H9 (cell line): ENCODE measurements at regions not wholly inside any gene's neighbourhood (a gene's known extent, or its start where the extent isn't known, plus 50 kb on each side); places are given as distances from the start of the nearest gene placed in this dataset.

Source experiments
- DNase-seq: peaks from one replicate; pipeline ENCODE4 v3.0.0-alpha.2; 2017
- H2AFZ ChIP-seq: one replicate; pipeline ENCODE4 v1.6.1; 2013; ENCODE audit warnings: mild to moderate bottlenecking, low read length, control low read depth, moderate library complexity
- H2AK5ac ChIP-seq: 2 replicates; pipeline ENCODE4 v1.6.1; 2013; ENCODE audit warnings: low read length, control low read depth, mixed read lengths; ENCODE audit not compliant: insufficient read length
- H2BK120ac ChIP-seq: one replicate; pipeline ENCODE4 v1.6.1; 2013; ENCODE audit warnings: low read depth, mild to moderate bottlenecking, low read length, control low read depth, inconsistent platforms; ENCODE audit not compliant: poor library complexity, severe bottlenecking
- H2BK12ac ChIP-seq: 2 replicates; pipeline ENCODE4 v1.6.1; 2013; ENCODE audit warnings: low read length, control low read depth, mixed read lengths, low read depth; ENCODE audit not compliant: insufficient read length
- H2BK15ac ChIP-seq: 2 replicates; pipeline ENCODE4 v1.6.1; 2013; ENCODE audit warnings: low read depth, low read length, control low read depth
- H2BK20ac ChIP-seq: one replicate; pipeline ENCODE4 v1.6.1; 2013; ENCODE audit warnings: low read depth, mild to moderate bottlenecking, low read length, control low read depth, inconsistent platforms; ENCODE audit not compliant: poor library complexity, severe bottlenecking
- H2BK5ac ChIP-seq: 2 replicates; pipeline ENCODE4 v1.6.1; 2013; ENCODE audit warnings: low read length, control low read depth, mixed read lengths; ENCODE audit not compliant: insufficient read length
- H3K14ac ChIP-seq: 2 replicates; pipeline ENCODE4 v1.6.1; 2013; ENCODE audit warnings: low read length, control low read depth; ENCODE audit not compliant: insufficient read depth
- H3K18ac ChIP-seq: 2 replicates; pipeline ENCODE4 v1.6.1; 2013; ENCODE audit warnings: low read depth, mild to moderate bottlenecking, mixed read lengths, low read length, control low read depth; ENCODE audit not compliant: insufficient read length
- H3K23ac ChIP-seq: 2 replicates; pipeline ENCODE4 v1.6.1; 2013; ENCODE audit warnings: low read length, control low read depth, mixed read lengths, low read depth; ENCODE audit not compliant: insufficient read length
- H3K23me2 ChIP-seq: 2 replicates; pipeline ENCODE4 v1.6.1; 2013; ENCODE audit warnings: low read depth, mild to moderate bottlenecking, mixed read lengths, low read length, control low read depth; ENCODE audit not compliant: insufficient read length, poor library complexity, severe bottlenecking
- H3K27ac ChIP-seq: 2 replicates; pipeline ENCODE4 v1.5.1; 2013; ENCODE audit warnings: low read length, control low read depth, mixed read lengths, low read depth; ENCODE audit not compliant: insufficient read length
- H3K27me3 ChIP-seq: 2 replicates; pipeline ENCODE4 v1.6.1; 2013; ENCODE audit warnings: low read length, control low read depth, inconsistent platforms; ENCODE audit not compliant: insufficient read depth
- H3K4ac ChIP-seq: 2 replicates; pipeline ENCODE4 v1.6.1; 2013; ENCODE audit warnings: low read depth, mild to moderate bottlenecking, control low read depth, inconsistent platforms, low read length, moderate library complexity
- H3K4me1 ChIP-seq: 2 replicates; pipeline ENCODE4 v1.6.1; 2013; ENCODE audit warnings: low read length, control low read depth, inconsistent platforms; ENCODE audit not compliant: insufficient read depth
- H3K4me2 ChIP-seq: 2 replicates; pipeline ENCODE4 v1.6.1; 2013; ENCODE audit warnings: low read length, control low read depth, mixed read lengths; ENCODE audit not compliant: insufficient read length, insufficient read depth
- H3K56ac ChIP-seq: 2 replicates; pipeline ENCODE4 v1.6.1; 2013; ENCODE audit warnings: low read depth, mild to moderate bottlenecking, mixed read lengths, low read length, control low read depth; ENCODE audit not compliant: insufficient read length
- H3K79me1 ChIP-seq: 2 replicates; pipeline ENCODE4 v1.6.1; 2013; ENCODE audit warnings: low read depth, mild to moderate bottlenecking, moderate library complexity, low read length, control low read depth, inconsistent platforms; ENCODE audit not compliant: insufficient read depth, poor library complexity, severe bottlenecking
- H3K79me2 ChIP-seq: 2 replicates; pipeline ENCODE4 v1.6.1; 2013; ENCODE audit warnings: low read length, control low read depth, inconsistent platforms; ENCODE audit not compliant: insufficient read depth
- H3K9ac ChIP-seq: 2 replicates; pipeline ENCODE4 v1.6.1; 2013; ENCODE audit warnings: low read length, control low read depth, mixed read lengths; ENCODE audit not compliant: insufficient read length; ENCODE audit errors: extremely low read depth
- H3K9me3 ChIP-seq: one replicate; pipeline ENCODE4 v1.6.1; 2013; ENCODE audit warnings: low read depth, low read length, inconsistent platforms; ENCODE audit not compliant: control insufficient read depth
- H3T11ph ChIP-seq: one replicate; pipeline ENCODE4 v1.6.1; 2013; ENCODE audit warnings: mild to moderate bottlenecking, low read length, control low read depth, inconsistent platforms
- H4K20me1 ChIP-seq: one replicate; pipeline ENCODE4 v1.6.1; 2013; ENCODE audit not compliant: control insufficient read depth, insufficient read length, insufficient read depth
- H4K5ac ChIP-seq: 2 replicates; pipeline ENCODE4 v1.6.1; 2013; ENCODE audit warnings: low read depth, mild to moderate bottlenecking, mixed read lengths, low read length, control low read depth; ENCODE audit not compliant: insufficient read length
- H4K8ac ChIP-seq: replicated peaks from 2 replicates; pipeline ENCODE4 v1.6.1; 2013; ENCODE audit warnings: low read length, control low read depth, mixed read lengths, low read depth; ENCODE audit not compliant: insufficient read length
- H4K91ac ChIP-seq: 2 replicates; pipeline ENCODE4 v1.6.1; 2013; ENCODE audit warnings: low read depth, mild to moderate bottlenecking, moderate library complexity, mixed read lengths, low read length, control low read depth; ENCODE audit not compliant: insufficient read length
- H3K27ac Mint-ChIP-seq, 3 experiments: 2 replicates in 2 of 3; 3 replicates in 1 of 3; pipeline ENCODE4 v1.8.0; 2020 to 2021; ENCODE audit warnings: mixed read lengths in 3 of 3, mild to moderate bottlenecking in 1 of 3, moderate library complexity in 1 of 3
- H3K27me3 Mint-ChIP-seq: 2 replicates; pipeline ENCODE4 v1.8.0; 2021; ENCODE audit warnings: low read depth, mild to moderate bottlenecking, moderate library complexity, mixed read lengths
- H3K36me3 Mint-ChIP-seq, 3 experiments: 2 replicates in 2 of 3; 3 replicates in 1 of 3; pipeline ENCODE4 v1.8.0; 2020 to 2021; ENCODE audit warnings: low read depth in 3 of 3, mixed read lengths in 3 of 3; ENCODE audit not compliant: insufficient read depth in 1 of 3
- H3K4me1 Mint-ChIP-seq, 2 experiments: 2 replicates each; pipeline ENCODE4 v1.8.0; 2020; ENCODE audit warnings: mixed read lengths in 2 of 2
- H3K4me3 Mint-ChIP-seq, 2 experiments: 2 replicates in 1 of 2; 3 replicates in 1 of 2; pipeline ENCODE4 v1.8.0; 2020 to 2021; ENCODE audit warnings: mild to moderate bottlenecking in 2 of 2, mixed read lengths in 2 of 2, moderate library complexity in 1 of 2
- H3K9me3 Mint-ChIP-seq, 2 experiments: 2 replicates in 1 of 2; 3 replicates in 1 of 2; pipeline ENCODE4 v1.8.0; 2020; ENCODE audit warnings: mild to moderate bottlenecking in 2 of 2, mixed read lengths in 2 of 2, moderate library complexity in 1 of 2
- CTCF ChIP-seq: fragments of 200-600 bp; sonication (generic); conservative IDR thresholded peaks from 3 replicates; pipeline ENCODE4 v1.8.0; 2021; ENCODE audit warnings: antibody characterized with exemption, mild to moderate bottlenecking
- WGBS: extraction: QIAGEN DNeasy Blood & Tissue Kit; methylation state at CpG from one replicate; pipeline ENCODE4 v1.1.7; 2013; ENCODE audit warnings: missing lambda C conversion rate, low lambda C conversion rate, mixed read lengths; ENCODE audit not compliant: insufficient read length; ENCODE audit errors: extremely low coverage; 5-methylcytosine and 5-hydroxymethylcytosine counted together

DNA sequence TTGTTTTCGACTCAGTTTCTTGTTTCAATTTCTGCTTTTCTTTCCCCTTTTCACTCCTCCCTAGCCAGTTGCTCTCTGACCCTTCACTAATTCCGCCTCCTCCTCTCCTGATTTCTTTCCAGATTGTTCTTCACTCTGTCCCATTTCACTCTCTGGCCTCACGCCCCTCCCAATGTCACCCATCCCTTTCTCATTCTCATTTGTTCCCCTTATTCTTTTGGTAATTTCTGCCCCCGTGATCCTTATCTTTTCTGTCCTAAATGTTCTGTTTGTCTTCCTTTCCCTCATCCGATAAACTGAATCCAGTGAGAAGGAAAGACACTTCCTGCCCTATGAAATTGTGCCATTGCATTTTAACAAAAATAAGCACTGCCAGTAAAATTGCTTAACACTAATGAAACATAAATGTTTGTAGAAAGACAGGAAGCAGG lies 94.5 kb upstream of the RASGEF1B start:
- Histone ChIP-seq H3K4ac (no peak overlapping the region), H3K27ac (no peak overlapping the region), H3T11ph (no peak overlapping the region), H4K5ac (no peak overlapping the region), H2AK5ac (no peak overlapping the region), H3K18ac (no peak overlapping the region), H2BK15ac (no peak overlapping the region), H3K4me2 (no peak overlapping the region), H3K79me2 (no peaks in the 10 kb centered on the region), H3K14ac (no peak overlapping the region), H3K23ac (no peak overlapping the region), H2BK5ac (no peak overlapping the region), H4K91ac (no peak overlapping the region), H3K4me1 (no peaks in the 10 kb centered on the region; the same call in 1 of the 2 replicates), H3K27me3 (no peaks in the 10 kb centered on the region), H3K56ac (no peak overlapping the region), H2BK20ac (no peak overlapping the region), H3K9ac (no peak overlapping the region), H2BK120ac (no peak overlapping the region), H2AFZ (no peak overlapping the region), H4K8ac (no peak overlapping the region), H3K9me3 (no peaks in the 10 kb centered on the region), H4K20me1 (no peaks in the 10 kb centered on the region), H3K79me1 (no peaks in the 10 kb centered on the region), H3K23me2 (no peaks in the 10 kb centered on the region), H2BK12ac (no peak overlapping the region)
- DNase-seq = no peak
- TF ChIP-seq CTCF = no peak
- Mint-ChIP-seq H3K27ac (0 out of 7 replicates have a peak overlapping the region, but pooled peaks of 1 of the 3 experiments have one; percentile 1), H3K4me1 (peaks cover 12 to 17% of the 10 kb centered on the region in 2 experiments), H3K36me3 (no peaks in the 10 kb centered on the region), H3K27me3 (no peaks in the 10 kb centered on the region), H3K9me3 (no peaks in the 10 kb centered on the region), H3K4me3 (no peak overlapping the region)
- no CpG with 5 or more reads among the region's 5 CpGs for WGBS
